SK-N-SH treated with all-trans-retinoic acid at 6 μM for 48 hours (cell line): ENCODE measurements at regions not wholly inside any gene's neighbourhood (a gene's known extent, or its start where the extent isn't known, plus 50 kb on each side); places are given as distances from the start of the nearest gene placed in this dataset.

ENCODE experiments used
- ATAC-seq: fragments of 200-7000 bp; cut with Tn5 transposase; 3 replicates; pipeline ENCODE4 v1.9.1; 2020; ENCODE audit warnings: mild to moderate bottlenecking, moderate library complexity
- ARNTL ChIP-seq: fragments of 450-650 bp; formaldehyde crosslinking; IDR thresholded peaks from 2 replicates; pipeline ENCODE4 v1.5.0; 2020; ENCODE audit warnings: low read depth, mild to moderate bottlenecking, moderate library complexity, borderline replicate concordance
- BACH2 ChIP-seq: fragments of 250-450 bp; sonication (Bioruptor Pico); IDR thresholded peaks from 2 replicates; pipeline ENCODE4 v1.9.0; 2021; ENCODE audit warnings: mild to moderate bottlenecking, borderline replicate concordance
- CREB5 ChIP-seq: fragments of 250-450 bp; sonication (Bioruptor Pico); IDR thresholded peaks from 2 replicates; pipeline ENCODE4 v1.5.1; 2020; ENCODE audit warnings: low read depth, mild to moderate bottlenecking, moderate library complexity
- CSDC2 ChIP-seq: fragments of 250-450 bp; sonication (Bioruptor Pico); IDR thresholded peaks from 2 replicates; pipeline ENCODE4 v1.5.0; 2020; ENCODE audit warnings: mild to moderate bottlenecking, moderate library complexity
- CSRNP3 ChIP-seq: fragments of 250-450 bp; sonication (Bioruptor Pico); IDR thresholded peaks from 2 replicates; pipeline ENCODE4 v1.5.1; 2021; ENCODE audit warnings: mild to moderate bottlenecking, moderate library complexity
- ESRRG ChIP-seq: fragments of 250-450 bp; sonication (Bioruptor Pico); IDR thresholded peaks from 2 replicates; pipeline ENCODE4 v1.6.1; 2021; ENCODE audit warnings: mild to moderate bottlenecking
- GLIS3 ChIP-seq: fragments of 250-450 bp; sonication (Bioruptor Pico); IDR thresholded peaks from 2 replicates; pipeline ENCODE4 v1.5.0; 2020; ENCODE audit warnings: mild to moderate bottlenecking, moderate library complexity
- ISL1 ChIP-seq: fragments of 250-450 bp; sonication (Bioruptor Pico); IDR thresholded peaks from 2 replicates; pipeline ENCODE4 v2.1.2; 2022; ENCODE audit warnings: mild to moderate bottlenecking, moderate library complexity
- OSR1 ChIP-seq: fragments of 250-450 bp; sonication (Bioruptor Pico); IDR thresholded peaks from 2 replicates; pipeline ENCODE4 v1.8.0; 2022; ENCODE audit warnings: moderate library complexity, mild to moderate bottlenecking, inconsistent platforms
- PATZ1 ChIP-seq: fragments of 250-450 bp; sonication (Bioruptor Pico); IDR thresholded peaks from 2 replicates; pipeline ENCODE4 v1.8.0; 2020; ENCODE audit warnings: mild to moderate bottlenecking, moderate library complexity, borderline replicate concordance
- POU6F1 ChIP-seq: fragments of 250-450 bp; sonication (Bioruptor Pico); IDR thresholded peaks from 2 replicates; pipeline ENCODE4 v1.8.0; 2021; ENCODE audit warnings: low read depth, mild to moderate bottlenecking, moderate library complexity, borderline replicate concordance
- PPARA ChIP-seq: fragments of 250-450 bp; sonication (Bioruptor Pico); IDR thresholded peaks from 2 replicates; pipeline ENCODE4 v1.5.0; 2020; ENCODE audit warnings: mild to moderate bottlenecking, borderline replicate concordance
- RARB ChIP-seq: fragments of 250-450 bp; sonication (Bioruptor Pico); IDR thresholded peaks from 2 replicates; pipeline ENCODE4 v1.8.0; 2021; ENCODE audit warnings: mild to moderate bottlenecking, moderate library complexity
- TCF4 ChIP-seq: fragments of 250-450 bp; sonication (Bioruptor Pico); IDR thresholded peaks from 2 replicates; pipeline ENCODE4 v1.8.0; 2021; ENCODE audit warnings: mild to moderate bottlenecking, moderate library complexity, borderline replicate concordance
- TOX ChIP-seq: fragments of 250-450 bp; sonication (Bioruptor Pico); IDR thresholded peaks from 2 replicates; pipeline ENCODE4 v1.8.0; 2021; ENCODE audit warnings: mild to moderate bottlenecking, moderate library complexity, borderline replicate concordance
- TSHZ2 ChIP-seq: fragments of 250-450 bp; sonication (Bioruptor Pico); IDR thresholded peaks from 2 replicates; pipeline ENCODE4 v1.5.0; 2020; ENCODE audit warnings: mild to moderate bottlenecking, moderate library complexity
- ZC3H10 ChIP-seq: fragments of 250-450 bp; sonication (Bioruptor Pico); IDR thresholded peaks from 2 replicates; pipeline ENCODE4 v1.5.1; 2021; ENCODE audit warnings: mild to moderate bottlenecking, moderate library complexity
- ZFP3 ChIP-seq: fragments of 250-450 bp; sonication (Bioruptor Pico); IDR thresholded peaks from 2 replicates; pipeline ENCODE4 v1.5.0; 2020; ENCODE audit warnings: mild to moderate bottlenecking, moderate library complexity
- ZFP30 ChIP-seq: fragments of 450-650 bp; formaldehyde crosslinking; IDR thresholded peaks from 2 replicates; pipeline ENCODE4 v1.5.0; 2022; ENCODE audit warnings: mild to moderate bottlenecking, moderate library complexity
- ZNF565 ChIP-seq: fragments of 450-650 bp; formaldehyde crosslinking; conservative IDR thresholded peaks from 2 replicates; pipeline ENCODE4 v1.5.0; 2020; ENCODE audit warnings: low read depth, mild to moderate bottlenecking, moderate library complexity
- ZNF70 ChIP-seq: fragments of 450-650 bp; formaldehyde crosslinking; IDR thresholded peaks from 2 replicates; pipeline ENCODE4 v1.5.0; 2020; ENCODE audit warnings: mild to moderate bottlenecking, moderate library complexity
- ZNF8 ChIP-seq: fragments of 450-650 bp; formaldehyde crosslinking; IDR thresholded peaks from 2 replicates; pipeline ENCODE4 v1.5.0; 2020; ENCODE audit warnings: mild to moderate bottlenecking, moderate library complexity

GRCh38 chr14:26820572-26820971, 222.7 kb upstream of the NOVA1 start:
- TF ChIP-seq CSDC2 (CRISPR knock-in tag) (no peak), ZNF8 (no peak), ZFP30 (CRISPR knock-in tag) (no peak), POU6F1 (CRISPR knock-in tag) (no peak), OSR1 (no peak)
- no peak for ATAC-seq

- TF ChIP-seq ISL1 (CRISPR knock-in tag) = no peak
- no peak for TF ChIP-seq TSHZ2 (CRISPR knock-in tag)
- TF ChIP-seq ZNF8 = no peak
- no peak for TF ChIP-seq ZFP30 (CRISPR knock-in tag)
- TF ChIP-seq CREB5 (CRISPR knock-in tag) = no peak
- TF ChIP-seq CSRNP3 (CRISPR knock-in tag) = no peak
- ATAC-seq = no peak
Measured at GRCh38 chr14:26828741-26829140, 230.9 kb upstream of the NOVA1 start.

GRCh38 chr14:26833621-26834176, 235.9 kb upstream of the NOVA1 start:
- no peak for TF ChIP-seq RARB (CRISPR knock-in tag)
- no peak for TF ChIP-seq BACH2
- no peak for TF ChIP-seq TOX (CRISPR knock-in tag)
- no peak for TF ChIP-seq GLIS3
- no peak for TF ChIP-seq CSRNP3 (CRISPR knock-in tag)
- TF ChIP-seq ZFP3 = no peak
- TF ChIP-seq ZNF8 = no peak
- TF ChIP-seq ARNTL (CRISPR knock-in tag) = no peak
- TF ChIP-seq PPARA (CRISPR knock-in tag) = no peak
- no peak for TF ChIP-seq ISL1 (CRISPR knock-in tag)
- TF ChIP-seq OSR1 = no peak
- TF ChIP-seq ZNF565 (CRISPR knock-in tag) = no peak
- no peak for TF ChIP-seq ZC3H10 (CRISPR knock-in tag)
- TF ChIP-seq ZNF70 (CRISPR knock-in tag) = no peak
- TF ChIP-seq TSHZ2 (CRISPR knock-in tag) = no peak
- no peak for TF ChIP-seq CREB5 (CRISPR knock-in tag)
- no peak for TF ChIP-seq ESRRG (CRISPR knock-in tag)
- TF ChIP-seq PATZ1 (CRISPR knock-in tag) = no peak
- TF ChIP-seq TCF4 (CRISPR knock-in tag) = no peak
- TF ChIP-seq, all 23 proteins: peak for 0
- no peak for ATAC-seq
